GM19023 (cell line): ENCODE measurements at regions not wholly inside any gene's neighbourhood (a gene's known extent, or its start where the extent isn't known, plus 50 kb on each side); places are given as distances from the start of the nearest gene placed in this dataset.
"Not testable (repeated sequence)": the region's sequence is repeated elsewhere in the genome, so short reads cannot be mapped to it uniquely, and the experiment has no call there.

Source experiments
- ATAC-seq: cut with Tn5 transposase; IDR thresholded peaks from one replicate; pipeline ENCODE4 v1.9.1; 2021; ENCODE audit warnings: mild to moderate bottlenecking, moderate library complexity; ENCODE audit not compliant: unreplicated experiment

- no peak for ATAC-seq
These were observed 246.6 kb downstream of the SLCO4C1 start for GRCh38 chr5:102049517-102049916.

GRCh38 chr5:102048940-102049339, 247.1 kb downstream of the SLCO4C1 start:
- no peak for ATAC-seq

- not testable (repeated sequence) for ATAC-seq
These were observed 249.0 kb downstream of the SLCO4C1 start for GRCh38 chr5:102047073-102047472.

- no peak for ATAC-seq
These were observed 255.8 kb downstream of the SLCO4C1 start for GRCh38 chr5:102040326-102040725.

- no peak for ATAC-seq
These were observed 259.2 kb downstream of the SLCO4C1 start for GRCh38 chr5:102036927-102037326.

- ATAC-seq = no peak
These were observed 264.4 kb downstream of the SLCO4C1 start for GRCh38 chr5:102031711-102032110.

- ATAC-seq = no peak
These were observed 277.4 kb downstream of the SLCO4C1 start for GRCh38 chr5:102018690-102019089.

GRCh38 chr5:102018279-102018678, 277.8 kb downstream of the SLCO4C1 start:
- no peak for ATAC-seq

- no peak for ATAC-seq
These were observed 281.7 kb downstream of the SLCO4C1 start for GRCh38 chr5:102014371-102014770.

GRCh38 chr5:102010644-102011043, 285.4 kb downstream of the SLCO4C1 start:
- ATAC-seq = no peak

GRCh38 chr5:101997235-101997634, 298.8 kb downstream of the SLCO4C1 start:
- ATAC-seq = no peak

- ATAC-seq = no peak
These were observed 300.5 kb downstream of the SLCO4C1 start for GRCh38 chr5:101995585-101995984.

- ATAC-seq = no peak
These were observed 304.6 kb downstream of the SLCO4C1 start for GRCh38 chr5:101991486-101991885.

- ATAC-seq = no peak
These were observed 306.4 kb downstream of the SLCO4C1 start for GRCh38 chr5:101989659-101990058.

GRCh38 chr5:101977729-101978345, 318.2 kb downstream of the SLCO4C1 start:
- peak; percentile 84 for ATAC-seq

- no peak for ATAC-seq
These were observed 319.2 kb downstream of the SLCO4C1 start for GRCh38 chr5:101976933-101977332.

- ATAC-seq = no peak
These were observed 326.3 kb downstream of the SLCO4C1 start for GRCh38 chr5:101969742-101970141.

GRCh38 chr5:101966476-101966875, 329.6 kb downstream of the SLCO4C1 start:
- no peak for ATAC-seq

- ATAC-seq = no peak
These were observed 340.2 kb downstream of the SLCO4C1 start for GRCh38 chr5:101955891-101956290.

- ATAC-seq = no peak
These were observed 346.1 kb downstream of the SLCO4C1 start for GRCh38 chr5:101950019-101950418.

GRCh38 chr5:101948615-101949014, 347.5 kb downstream of the SLCO4C1 start:
- ATAC-seq = no peak

- no peak for ATAC-seq
These were observed 352.3 kb downstream of the SLCO4C1 start for GRCh38 chr5:101943784-101944183.

GRCh38 chr5:101942321-101942882, 353.7 kb downstream of the SLCO4C1 start:
- peak; percentile 86 for ATAC-seq
